Mucosa of descending colon (tissue), 3 donors: ENCODE measurements at regions not wholly inside any gene's neighbourhood (a gene's known extent, or its start where the extent isn't known, plus 50 kb on each side); places are given as distances from the start of the nearest gene placed in this dataset.

Experiments
- ATAC-seq: fragments of 200-7000 bp; cut with Tn5 transposase; one replicate; pipeline ENCODE4 v1.9.1; 2020; ENCODE audit warnings: mild to moderate bottlenecking, moderate library complexity
- DNase-seq, 3 donors: peaks; one replicate each; pipeline ENCODE4 v3.0.0-alpha.2; 2020
- H3K36me3 ChIP-seq: fragments of 200-600 bp; one replicate; pipeline ENCODE4 v1.8.0; 2021; ENCODE audit warnings: low read depth, mild to moderate bottlenecking
- H3K4me1 ChIP-seq: fragments of 200-600 bp; one replicate; pipeline ENCODE4 v1.8.0; 2021; ENCODE audit warnings: low read depth, mild to moderate bottlenecking
- H3K4me3 ChIP-seq: fragments of 200-600 bp; one replicate; pipeline ENCODE4 v1.8.0; 2021; ENCODE audit warnings: mild to moderate bottlenecking
- H3K9me3 ChIP-seq: fragments of 200-600 bp; one replicate; pipeline ENCODE4 v1.8.0; 2021; ENCODE audit warnings: mild to moderate bottlenecking
- intact Hi-C, 2 donors: fragments of 100-400 bp; cut with DNase I in 1 of 2; cut with micrococcal nuclease in 1 of 2; formaldehyde crosslinking; loops; one replicate each; pipeline versions ENCODE4 v1.11.0 to v1.11.1; 2022; cut with DNase I, micrococcal nuclease
- TF ChIP-seq, protein P1 (sequence below): fragments of 200-600 bp; IDR thresholded peaks from one replicate; pipeline ENCODE4 v1.8.0; 2022; ENCODE audit warnings: antibody characterized with exemption, mild to moderate bottlenecking
- donor health status: DM: no; HTN: no; CAD: no; lungs with moderate emphysema.
- donor health status: DM: no; HTN: no; CAD: no.
- donor health status: DM: no; HTN: yes; CAD: no.

DNA sequence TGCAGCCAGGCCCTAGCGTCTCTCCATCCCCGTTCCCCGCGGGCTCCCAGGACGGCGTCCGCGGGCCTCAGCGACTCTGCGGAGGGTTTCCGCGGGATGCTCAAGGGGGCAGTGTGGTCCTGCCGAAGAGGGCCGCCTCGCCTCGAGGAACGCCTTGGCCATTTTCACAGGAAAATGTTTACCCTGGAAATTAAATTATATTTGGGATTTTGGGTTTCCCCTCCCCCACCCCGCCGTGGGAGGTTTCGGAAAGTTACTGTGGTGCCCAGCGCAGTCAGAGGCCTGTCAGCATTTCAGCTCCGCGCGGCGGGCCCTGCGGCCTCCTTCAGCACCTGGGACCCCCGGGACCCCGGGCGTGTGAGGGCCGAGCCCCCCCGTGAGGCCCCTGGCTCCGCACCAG, 94.5 kb downstream of the PCTP start:
- Histone ChIP-seq H3K9me3 (no peaks in the 10 kb centered on the region), H3K4me3 (no peak overlapping the region), H3K36me3 (no peaks in the 10 kb centered on the region), H3K4me1 (no peaks in the 10 kb centered on the region)
- intact Hi-C loops, result no loop called here
- TF ChIP-seq, protein P1, sequence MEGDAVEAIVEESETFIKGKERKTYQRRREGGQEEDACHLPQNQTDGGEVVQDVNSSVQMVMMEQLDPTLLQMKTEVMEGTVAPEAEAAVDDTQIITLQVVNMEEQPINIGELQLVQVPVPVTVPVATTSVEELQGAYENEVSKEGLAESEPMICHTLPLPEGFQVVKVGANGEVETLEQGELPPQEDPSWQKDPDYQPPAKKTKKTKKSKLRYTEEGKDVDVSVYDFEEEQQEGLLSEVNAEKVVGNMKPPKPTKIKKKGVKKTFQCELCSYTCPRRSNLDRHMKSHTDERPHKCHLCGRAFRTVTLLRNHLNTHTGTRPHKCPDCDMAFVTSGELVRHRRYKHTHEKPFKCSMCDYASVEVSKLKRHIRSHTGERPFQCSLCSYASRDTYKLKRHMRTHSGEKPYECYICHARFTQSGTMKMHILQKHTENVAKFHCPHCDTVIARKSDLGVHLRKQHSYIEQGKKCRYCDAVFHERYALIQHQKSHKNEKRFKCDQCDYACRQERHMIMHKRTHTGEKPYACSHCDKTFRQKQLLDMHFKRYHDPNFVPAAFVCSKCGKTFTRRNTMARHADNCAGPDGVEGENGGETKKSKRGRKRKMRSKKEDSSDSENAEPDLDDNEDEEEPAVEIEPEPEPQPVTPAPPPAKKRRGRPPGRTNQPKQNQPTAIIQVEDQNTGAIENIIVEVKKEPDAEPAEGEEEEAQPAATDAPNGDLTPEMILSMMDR, result no peak
- peak; percentile 65 for ATAC-seq
- peak; percentile 50 to 67 (median 53) for DNase-seq

DNA sequence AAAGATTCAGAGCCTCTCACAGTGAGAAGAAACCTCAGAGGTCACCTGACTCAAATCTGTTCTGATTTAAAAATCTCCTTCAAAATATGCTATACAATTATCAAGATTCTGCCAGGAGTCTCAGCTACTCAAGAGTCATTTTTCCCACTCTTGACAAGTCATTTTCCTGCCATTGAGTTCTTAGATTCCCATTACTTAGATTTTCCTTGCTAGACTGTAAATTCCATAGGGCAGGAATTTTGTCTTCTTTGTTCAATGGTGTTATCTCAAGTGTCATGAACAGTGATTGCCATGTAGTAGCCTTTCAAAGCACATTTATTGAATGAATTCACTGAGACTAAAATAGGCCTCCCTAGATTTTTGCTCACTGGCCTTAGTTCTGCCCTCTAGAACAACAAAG, 95.9 kb downstream of the PCTP start:
- TF ChIP-seq, protein P1, result no peak
- Histone ChIP-seq H3K4me3 (no peak overlapping the region), H3K4me1 (no peaks in the 10 kb centered on the region), H3K36me3 (no peaks in the 10 kb centered on the region), H3K9me3 (no peaks in the 10 kb centered on the region)
- DNase-seq (no peak), ATAC-seq (no peak)
- intact Hi-C loops, result no loop called here

DNA sequence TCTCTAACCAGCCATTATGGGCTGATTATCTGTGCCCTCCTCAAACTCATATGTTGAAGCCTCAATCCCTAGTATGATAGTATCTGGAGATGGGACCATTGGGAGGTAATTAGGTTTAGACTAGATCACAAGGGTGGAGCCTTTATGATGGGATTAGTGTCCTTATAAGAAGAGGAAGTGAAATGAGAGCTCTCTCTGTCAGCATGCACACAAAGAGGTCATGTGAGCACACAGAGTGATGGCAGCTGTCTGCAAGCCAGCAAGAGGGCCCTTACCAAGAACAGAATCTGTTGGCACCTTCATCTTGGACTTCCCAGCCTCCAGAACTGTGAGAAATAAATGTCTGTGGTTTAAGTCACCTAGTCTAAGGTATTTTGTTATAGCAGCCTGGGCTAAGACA, 101.9 kb downstream of the PCTP start:
- TF ChIP-seq, protein P1, result no peak
- DNase-seq, result no peak

DNA sequence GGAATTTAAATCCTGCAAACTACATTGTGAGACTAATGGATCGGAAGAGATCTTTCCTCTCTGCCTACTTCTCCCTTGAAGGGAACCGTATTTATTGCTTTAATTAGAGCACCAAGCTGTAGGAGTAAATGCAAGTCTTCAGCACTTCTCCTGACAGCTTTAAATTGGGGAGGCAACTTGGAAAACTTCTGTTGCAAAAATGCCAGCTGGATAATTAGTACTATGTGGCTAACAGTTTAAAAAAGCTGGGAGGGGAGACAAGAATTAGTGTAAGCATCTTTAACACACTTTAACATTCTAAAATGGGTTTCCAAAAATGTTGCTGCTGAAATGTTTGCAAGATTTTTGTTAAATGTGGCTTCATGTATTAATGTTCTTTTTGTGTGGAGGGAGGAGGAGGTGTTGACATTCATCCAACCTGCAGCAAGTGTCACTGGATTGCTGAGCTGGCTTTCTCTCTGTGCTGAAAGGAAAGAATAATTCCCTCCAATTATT, 108.5 kb downstream of the PCTP start:
- Histone ChIP-seq H3K9me3 (no peaks in the 10 kb centered on the region), H3K36me3 (no peaks in the 10 kb centered on the region), H3K4me1 (no peaks in the 10 kb centered on the region), H3K4me3 (no peak overlapping the region)
- TF ChIP-seq, protein P1, result no peak
- intact Hi-C loops, result no loop called here
- DNase-seq, result no peak
- no peak for ATAC-seq

More for the DNA sequence above, 101.9 kb downstream of the PCTP start:
- H3K4me3 ChIP-seq, result no peak overlapping the region
- intact Hi-C loops, result no loop called here
- H3K36me3 ChIP-seq, result no peaks in the 10 kb centered on the region
- ATAC-seq, result no peak
- H3K9me3 ChIP-seq, result no peaks in the 10 kb centered on the region
- no peaks in the 10 kb centered on the region for H3K4me1 ChIP-seq

DNA sequence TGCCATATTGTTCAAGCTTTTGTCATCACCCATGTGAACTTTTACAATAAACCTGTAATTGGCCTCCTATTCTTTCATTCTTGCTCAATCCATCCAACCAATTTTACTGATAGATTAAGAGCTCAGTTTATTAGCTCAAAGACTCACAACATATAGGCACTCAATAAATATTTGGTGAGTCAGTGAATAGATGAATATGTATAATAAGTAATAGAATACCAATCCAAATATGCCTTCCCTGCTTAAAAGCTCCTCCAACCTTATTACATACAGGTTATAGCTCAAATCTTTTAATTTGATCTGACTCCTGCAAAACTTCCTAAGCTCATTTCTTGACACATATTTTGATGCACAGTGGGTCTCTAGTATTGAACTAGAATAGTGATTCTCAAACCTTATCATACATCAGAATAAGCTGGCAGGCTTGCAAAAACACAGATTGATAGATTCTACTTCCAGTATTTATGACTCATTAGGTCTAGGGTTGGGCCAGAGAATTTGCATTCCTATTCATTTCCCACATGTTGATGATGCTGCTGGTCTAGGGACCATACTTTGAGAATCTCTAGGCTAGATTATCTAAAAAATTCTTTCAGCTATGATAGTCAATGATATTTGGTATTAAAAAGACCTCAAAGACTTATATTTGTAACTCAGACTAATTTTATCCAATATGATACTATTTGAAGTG, 114.4 kb downstream of the PCTP start:
- Histone ChIP-seq H3K4me1 (no peaks in the 10 kb centered on the region), H3K36me3 (no peaks in the 10 kb centered on the region), H3K4me3 (no peak overlapping the region), H3K9me3 (no peaks in the 10 kb centered on the region)
- no peak for ATAC-seq
- TF ChIP-seq, protein P1, result no peak
- no peak for DNase-seq
- intact Hi-C loops, result no loop called here
